ENCODE measurements at regions not wholly inside any gene's neighbourhood (a gene's known extent, or its start where the extent isn't known, plus 50 kb on each side); places are given as distances from the start of the nearest gene placed in this dataset.

GRCh38 chr2:19262150-19262549 lies 96.3 kb downstream of the OSR1 start:
- TF ChIP-seq, protein P1, sequence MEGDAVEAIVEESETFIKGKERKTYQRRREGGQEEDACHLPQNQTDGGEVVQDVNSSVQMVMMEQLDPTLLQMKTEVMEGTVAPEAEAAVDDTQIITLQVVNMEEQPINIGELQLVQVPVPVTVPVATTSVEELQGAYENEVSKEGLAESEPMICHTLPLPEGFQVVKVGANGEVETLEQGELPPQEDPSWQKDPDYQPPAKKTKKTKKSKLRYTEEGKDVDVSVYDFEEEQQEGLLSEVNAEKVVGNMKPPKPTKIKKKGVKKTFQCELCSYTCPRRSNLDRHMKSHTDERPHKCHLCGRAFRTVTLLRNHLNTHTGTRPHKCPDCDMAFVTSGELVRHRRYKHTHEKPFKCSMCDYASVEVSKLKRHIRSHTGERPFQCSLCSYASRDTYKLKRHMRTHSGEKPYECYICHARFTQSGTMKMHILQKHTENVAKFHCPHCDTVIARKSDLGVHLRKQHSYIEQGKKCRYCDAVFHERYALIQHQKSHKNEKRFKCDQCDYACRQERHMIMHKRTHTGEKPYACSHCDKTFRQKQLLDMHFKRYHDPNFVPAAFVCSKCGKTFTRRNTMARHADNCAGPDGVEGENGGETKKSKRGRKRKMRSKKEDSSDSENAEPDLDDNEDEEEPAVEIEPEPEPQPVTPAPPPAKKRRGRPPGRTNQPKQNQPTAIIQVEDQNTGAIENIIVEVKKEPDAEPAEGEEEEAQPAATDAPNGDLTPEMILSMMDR (conservative IDR thresholded peaks at IDR 0.05): no peak
- no peak for TF ChIP-seq ZFX (IDR thresholded peaks at IDR 0.05)
